ENCODE measurements at regions not wholly inside any gene's neighbourhood (a gene's known extent, or its start where the extent isn't known, plus 50 kb on each side); places are given as distances from the start of the nearest gene placed in this dataset.

DNA sequence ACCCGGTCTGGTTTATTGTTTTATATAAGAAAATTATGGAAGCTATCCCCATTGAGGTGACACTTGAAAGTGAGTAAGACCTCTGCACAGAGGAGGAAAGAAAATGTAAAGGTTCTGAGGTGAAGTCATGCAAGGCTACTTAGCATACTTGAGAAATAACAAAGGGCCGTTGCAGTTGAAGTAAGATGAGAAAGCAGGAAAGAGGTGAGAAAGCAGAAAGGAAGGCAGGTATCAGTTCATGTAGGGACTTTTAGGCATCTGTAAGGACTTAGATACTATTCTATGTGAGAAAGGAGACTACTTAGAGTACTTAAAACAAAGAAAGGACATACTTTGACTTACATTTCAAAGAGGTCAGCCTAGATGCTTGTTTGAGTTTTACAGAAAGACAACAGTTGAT is 84.7 kb downstream of the CASP12 start:
- TF ChIP-seq, protein P1, sequence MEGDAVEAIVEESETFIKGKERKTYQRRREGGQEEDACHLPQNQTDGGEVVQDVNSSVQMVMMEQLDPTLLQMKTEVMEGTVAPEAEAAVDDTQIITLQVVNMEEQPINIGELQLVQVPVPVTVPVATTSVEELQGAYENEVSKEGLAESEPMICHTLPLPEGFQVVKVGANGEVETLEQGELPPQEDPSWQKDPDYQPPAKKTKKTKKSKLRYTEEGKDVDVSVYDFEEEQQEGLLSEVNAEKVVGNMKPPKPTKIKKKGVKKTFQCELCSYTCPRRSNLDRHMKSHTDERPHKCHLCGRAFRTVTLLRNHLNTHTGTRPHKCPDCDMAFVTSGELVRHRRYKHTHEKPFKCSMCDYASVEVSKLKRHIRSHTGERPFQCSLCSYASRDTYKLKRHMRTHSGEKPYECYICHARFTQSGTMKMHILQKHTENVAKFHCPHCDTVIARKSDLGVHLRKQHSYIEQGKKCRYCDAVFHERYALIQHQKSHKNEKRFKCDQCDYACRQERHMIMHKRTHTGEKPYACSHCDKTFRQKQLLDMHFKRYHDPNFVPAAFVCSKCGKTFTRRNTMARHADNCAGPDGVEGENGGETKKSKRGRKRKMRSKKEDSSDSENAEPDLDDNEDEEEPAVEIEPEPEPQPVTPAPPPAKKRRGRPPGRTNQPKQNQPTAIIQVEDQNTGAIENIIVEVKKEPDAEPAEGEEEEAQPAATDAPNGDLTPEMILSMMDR (conservative IDR thresholded peaks at IDR 0.05; ENCODE audit: low read length) = no peak
- TF ChIP-seq EZH2phosphoT487 (IDR thresholded peaks at IDR 0.05; ENCODE audit: borderline replicate concordance, low read depth, low read length) = no peak
